ENCODE measurements at regions not wholly inside any gene's neighbourhood (a gene's known extent, or its start where the extent isn't known, plus 50 kb on each side); places are given as distances from the start of the nearest gene placed in this dataset.
"Not testable (repeated sequence)": the region's sequence is repeated elsewhere in the genome, so short reads cannot be mapped to it uniquely, and the experiment has no call there.

GRCh38 chr10:106399112-106399511 is 765.4 kb downstream of the SORCS1 start:
- Histone ChIP-seq H3K9me3 (ENCODE audit: low read length) (no peaks in the 10 kb centered on the region), H3K27me3 (ENCODE audit: insufficient read depth, low read length) (no peaks in the 10 kb centered on the region), H3K4me3 (ENCODE audit: low read length) (no peak overlapping the region), H2AFZ (ENCODE audit: low read depth, low read length) (no peak overlapping the region), H3K4me1 (ENCODE audit: insufficient read depth, low read length) (no peaks in the 10 kb centered on the region), H3K36me3 (ENCODE audit: insufficient read depth, low read length) (no peaks in the 10 kb centered on the region)

- H3K4me3 ChIP-seq (ENCODE audit: low read length), result no peak overlapping the region
- no peaks in the 10 kb centered on the region for H3K36me3 ChIP-seq (ENCODE audit: insufficient read depth, low read length)
- H3K9me3 ChIP-seq (ENCODE audit: low read length), result no peaks in the 10 kb centered on the region
- no peaks in the 10 kb centered on the region for H3K4me1 ChIP-seq (ENCODE audit: insufficient read depth, low read length)
- H2AFZ ChIP-seq (ENCODE audit: low read depth, low read length), result no peak overlapping the region
- no peaks in the 10 kb centered on the region for H3K27me3 ChIP-seq (ENCODE audit: insufficient read depth, low read length)
Measured at GRCh38 chr10:106396192-106396591, 768.3 kb downstream of the SORCS1 start.

- Histone ChIP-seq H3K4me1 (ENCODE audit: insufficient read depth, low read length) (no peaks in the 10 kb centered on the region), H2AFZ (ENCODE audit: low read depth, low read length) (no peak overlapping the region), H3K9me3 (ENCODE audit: low read length) (no peaks in the 10 kb centered on the region), H3K27me3 (ENCODE audit: insufficient read depth, low read length) (no peaks in the 10 kb centered on the region), H3K36me3 (ENCODE audit: insufficient read depth, low read length) (no peaks in the 10 kb centered on the region), H3K4me3 (ENCODE audit: low read length) (no peak overlapping the region)
Measured at GRCh38 chr10:106395041-106395749, 769.3 kb downstream of the SORCS1 start.

GRCh38 chr10:106392778-106393177 is 771.7 kb downstream of the SORCS1 start:
- no peaks in the 10 kb centered on the region for H3K27me3 ChIP-seq (ENCODE audit: insufficient read depth, low read length)
- H3K4me3 ChIP-seq (ENCODE audit: low read length), result no peak overlapping the region
- H3K9me3 ChIP-seq (ENCODE audit: low read length), result no peaks in the 10 kb centered on the region
- no peak overlapping the region for H2AFZ ChIP-seq (ENCODE audit: low read depth, low read length)
- H3K36me3 ChIP-seq (ENCODE audit: insufficient read depth, low read length), result no peaks in the 10 kb centered on the region
- H3K4me1 ChIP-seq (ENCODE audit: insufficient read depth, low read length), result no peaks in the 10 kb centered on the region

GRCh38 chr10:106387063-106387462 is 777.4 kb downstream of the SORCS1 start:
- no peaks in the 10 kb centered on the region for H3K36me3 ChIP-seq (ENCODE audit: insufficient read depth, low read length)
- H3K4me1 ChIP-seq (ENCODE audit: insufficient read depth, low read length), result no peaks in the 10 kb centered on the region
- H2AFZ ChIP-seq (ENCODE audit: low read depth, low read length), result no peak overlapping the region
- H3K9me3 ChIP-seq (ENCODE audit: low read length), result no peaks in the 10 kb centered on the region
- no peak overlapping the region for H3K4me3 ChIP-seq (ENCODE audit: low read length)
- no peaks in the 10 kb centered on the region for H3K27me3 ChIP-seq (ENCODE audit: insufficient read depth, low read length)

- Histone ChIP-seq H2AFZ (ENCODE audit: low read depth, low read length) (no peak overlapping the region), H3K4me3 (ENCODE audit: low read length) (no peak overlapping the region), H3K9me3 (ENCODE audit: low read length) (no peaks in the 10 kb centered on the region), H3K36me3 (ENCODE audit: insufficient read depth, low read length) (no peaks in the 10 kb centered on the region), H3K4me1 (ENCODE audit: insufficient read depth, low read length) (no peaks in the 10 kb centered on the region), H3K27me3 (ENCODE audit: insufficient read depth, low read length) (no peaks in the 10 kb centered on the region)
Measured at GRCh38 chr10:106384496-106384895, 780.0 kb downstream of the SORCS1 start.

GRCh38 chr10:106380706-106381105 is 783.8 kb downstream of the SORCS1 start:
- Histone ChIP-seq H3K4me3 (ENCODE audit: low read length) (no peak overlapping the region), H2AFZ (ENCODE audit: low read depth, low read length) (no peak overlapping the region), H3K27me3 (ENCODE audit: insufficient read depth, low read length) (no peaks in the 10 kb centered on the region), H3K9me3 (ENCODE audit: low read length) (no peaks in the 10 kb centered on the region), H3K4me1 (ENCODE audit: insufficient read depth, low read length) (no peaks in the 10 kb centered on the region), H3K36me3 (ENCODE audit: insufficient read depth, low read length) (no peaks in the 10 kb centered on the region)

- no peak overlapping the region for H2AFZ ChIP-seq (ENCODE audit: low read depth, low read length)
- H3K27me3 ChIP-seq (ENCODE audit: insufficient read depth, low read length), result no peaks in the 10 kb centered on the region
- no peak overlapping the region for H3K4me3 ChIP-seq (ENCODE audit: low read length)
- H3K36me3 ChIP-seq (ENCODE audit: insufficient read depth, low read length), result no peaks in the 10 kb centered on the region
- no peaks in the 10 kb centered on the region for H3K9me3 ChIP-seq (ENCODE audit: low read length)
- H3K4me1 ChIP-seq (ENCODE audit: insufficient read depth, low read length), result no peaks in the 10 kb centered on the region
Measured at GRCh38 chr10:106378251-106378650, 786.3 kb downstream of the SORCS1 start.

GRCh38 chr10:106370751-106371150 is 793.8 kb downstream of the SORCS1 start:
- Histone ChIP-seq H3K36me3 (ENCODE audit: insufficient read depth, low read length) (no peaks in the 10 kb centered on the region), H2AFZ (ENCODE audit: low read depth, low read length) (no peak overlapping the region), H3K4me1 (ENCODE audit: insufficient read depth, low read length) (no peaks in the 10 kb centered on the region), H3K9me3 (ENCODE audit: low read length) (no peaks in the 10 kb centered on the region), H3K4me3 (ENCODE audit: low read length) (no peak overlapping the region), H3K27me3 (ENCODE audit: insufficient read depth, low read length) (no peaks in the 10 kb centered on the region)

- Histone ChIP-seq H3K4me1 (ENCODE audit: insufficient read depth, low read length) (no peaks in the 10 kb centered on the region), H3K9me3 (ENCODE audit: low read length) (no peaks in the 10 kb centered on the region), H3K4me3 (ENCODE audit: low read length) (no peak overlapping the region), H2AFZ (ENCODE audit: low read depth, low read length) (no peak overlapping the region), H3K36me3 (ENCODE audit: insufficient read depth, low read length) (no peaks in the 10 kb centered on the region), H3K27me3 (ENCODE audit: insufficient read depth, low read length) (no peaks in the 10 kb centered on the region)
Measured at GRCh38 chr10:106360870-106361269, 803.6 kb downstream of the SORCS1 start.

- no peaks in the 10 kb centered on the region for H3K4me1 ChIP-seq (ENCODE audit: insufficient read depth, low read length)
- no peak overlapping the region for H2AFZ ChIP-seq (ENCODE audit: low read depth, low read length)
- no peaks in the 10 kb centered on the region for H3K27me3 ChIP-seq (ENCODE audit: insufficient read depth, low read length)
- no peak overlapping the region for H3K4me3 ChIP-seq (ENCODE audit: low read length)
- H3K9me3 ChIP-seq (ENCODE audit: low read length), result no peaks in the 10 kb centered on the region
- no peaks in the 10 kb centered on the region for H3K36me3 ChIP-seq (ENCODE audit: insufficient read depth, low read length)
Measured at GRCh38 chr10:106355450-106355849, 809.1 kb downstream of the SORCS1 start.

- Histone ChIP-seq H3K4me3 (ENCODE audit: low read length) (no peak overlapping the region), H3K9me3 (ENCODE audit: low read length) (no peaks in the 10 kb centered on the region), H2AFZ (ENCODE audit: low read depth, low read length) (no peak overlapping the region), H3K4me1 (ENCODE audit: insufficient read depth, low read length) (no peaks in the 10 kb centered on the region), H3K36me3 (ENCODE audit: insufficient read depth, low read length) (no peaks in the 10 kb centered on the region), H3K27me3 (ENCODE audit: insufficient read depth, low read length) (no peaks in the 10 kb centered on the region)
Measured at GRCh38 chr10:106348933-106349332, 815.6 kb downstream of the SORCS1 start.

- Histone ChIP-seq H3K36me3 (ENCODE audit: insufficient read depth, low read length) (no peaks in the 10 kb centered on the region), H3K4me1 (ENCODE audit: insufficient read depth, low read length) (no peaks in the 10 kb centered on the region), H3K9me3 (ENCODE audit: low read length) (no peaks in the 10 kb centered on the region)
Measured at GRCh38 chr10:106347547-106347946, 817.0 kb downstream of the SORCS1 start.

GRCh38 chr10:106343539-106343938 is 821.0 kb downstream of the SORCS1 start:
- H3K27me3 ChIP-seq (ENCODE audit: insufficient read depth, low read length), result not testable (repeated sequence)

More at GRCh38 chr10:106347547-106347946, 817.0 kb downstream of the SORCS1 start:
- H3K4me3 ChIP-seq (ENCODE audit: low read length), result no peak overlapping the region
- no peaks in the 10 kb centered on the region for H3K27me3 ChIP-seq (ENCODE audit: insufficient read depth, low read length)
- no peak overlapping the region for H2AFZ ChIP-seq (ENCODE audit: low read depth, low read length)

More at GRCh38 chr10:106343539-106343938, 821.0 kb downstream of the SORCS1 start:
- not testable (repeated sequence) for H3K9me3 ChIP-seq (ENCODE audit: low read length); H2AFZ ChIP-seq (ENCODE audit: low read depth, low read length); H3K36me3 ChIP-seq (ENCODE audit: insufficient read depth, low read length); H3K4me3 ChIP-seq (ENCODE audit: low read length); H3K4me1 ChIP-seq (ENCODE audit: insufficient read depth, low read length)

All from neuron (in vitro differentiated cells).